GM18909 (cell line): ENCODE measurements at regions not wholly inside any gene's neighbourhood (a gene's known extent, or its start where the extent isn't known, plus 50 kb on each side); places are given as distances from the start of the nearest gene placed in this dataset.

Source experiments
- ATAC-seq: cut with Tn5 transposase; IDR thresholded peaks from one replicate; pipeline ENCODE4 v1.9.1; 2021; ENCODE audit warnings: mild to moderate bottlenecking; ENCODE audit not compliant: unreplicated experiment, poor library complexity

DNA sequence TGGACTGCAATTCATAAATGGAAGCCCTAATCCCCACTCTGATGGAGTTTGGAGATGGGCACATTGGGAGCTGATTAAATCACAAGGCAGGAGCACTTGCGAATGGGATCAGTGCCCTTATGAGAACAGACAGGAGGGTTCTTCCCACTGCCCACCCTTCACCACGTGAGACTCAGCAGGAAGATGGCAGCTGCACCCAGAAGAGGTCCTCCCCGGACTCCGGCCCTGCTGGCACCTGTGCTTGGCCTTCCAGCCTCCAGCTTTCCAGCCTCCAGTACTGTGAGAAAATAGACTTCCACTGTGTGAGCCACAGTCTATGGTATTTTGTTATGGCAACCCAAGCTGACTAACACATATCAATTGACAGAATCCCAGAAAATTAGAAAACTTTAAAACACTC lies 267.6 kb upstream of the SALL3 start:
- ATAC-seq, result no peak

DNA sequence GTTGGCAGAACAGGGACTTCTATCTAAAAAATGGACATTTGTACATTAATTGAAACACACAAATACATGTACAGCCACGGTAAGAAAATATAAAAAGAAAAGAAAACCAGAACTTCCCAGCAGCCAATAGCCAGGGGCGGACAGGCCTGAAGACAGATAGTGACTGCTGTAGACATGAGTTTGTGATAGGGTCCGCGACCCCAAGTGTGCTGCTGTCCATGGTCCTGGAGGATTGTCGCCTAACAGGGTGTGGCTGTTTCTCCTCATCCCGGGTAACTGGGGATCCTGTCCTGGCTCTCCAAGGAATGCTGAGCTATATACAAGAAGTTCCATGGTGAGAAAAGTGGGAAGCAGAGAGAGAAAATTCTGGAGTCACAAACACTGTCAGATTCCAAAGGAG lies 266.5 kb upstream of the SALL3 start:
- no peak for ATAC-seq

DNA sequence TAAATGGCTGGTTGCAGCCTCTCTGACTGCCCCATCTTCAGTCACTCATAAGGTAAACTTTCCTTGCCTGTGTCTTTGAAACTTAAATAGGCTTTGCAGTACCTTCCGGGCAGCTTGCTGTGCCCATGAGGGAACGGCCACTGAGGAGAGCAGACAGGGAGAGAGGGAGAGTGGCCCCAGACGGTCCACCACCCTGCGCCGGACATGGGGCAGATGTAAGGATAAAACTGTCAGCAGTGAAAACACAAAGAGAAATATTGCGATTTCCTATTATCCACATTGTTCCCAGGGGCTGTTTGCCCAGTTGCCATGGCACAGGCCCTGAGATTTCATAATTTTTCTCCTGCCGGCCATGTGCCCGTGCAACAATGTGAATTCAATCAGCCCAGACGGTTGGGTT lies 265.9 kb upstream of the SALL3 start:
- ATAC-seq, result no peak

DNA sequence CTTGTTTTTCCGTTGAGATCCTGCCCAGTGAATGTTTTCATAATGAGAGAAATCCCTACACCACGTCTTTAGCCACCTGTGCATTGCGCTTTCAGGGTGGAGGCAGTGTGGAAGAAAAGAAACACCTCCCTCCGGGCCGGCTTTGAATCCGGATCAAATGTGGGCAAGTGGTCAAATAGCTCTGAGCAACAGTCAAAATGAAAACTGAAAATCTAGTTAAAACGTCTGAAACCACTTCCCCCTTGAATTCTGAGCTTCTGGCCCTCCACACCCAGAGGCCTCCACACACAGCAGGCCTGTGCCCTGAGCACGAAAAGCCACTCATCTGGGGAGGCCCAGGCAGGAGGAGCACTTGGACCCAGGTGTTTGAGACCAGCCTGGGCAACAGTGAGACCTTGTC lies 263.6 kb upstream of the SALL3 start:
- no peak for ATAC-seq

DNA sequence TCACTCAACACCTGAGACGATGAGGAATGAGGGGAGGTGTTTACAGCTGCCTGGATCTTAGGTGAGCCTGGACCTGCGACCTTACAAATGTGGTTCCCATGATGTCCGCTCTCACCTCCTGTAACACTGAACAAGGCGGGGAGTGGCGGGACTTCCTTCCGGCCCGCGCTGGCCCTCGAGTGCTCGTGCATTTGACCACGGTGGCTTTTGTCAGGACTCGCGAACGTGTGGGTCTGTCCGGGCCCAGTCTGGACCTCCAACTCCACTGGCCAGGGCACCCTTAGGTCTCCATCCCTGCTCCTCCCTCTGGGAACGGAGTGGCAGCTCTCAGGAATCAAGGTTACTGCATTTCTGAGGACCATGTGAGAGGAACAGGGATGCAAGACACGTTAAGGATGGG lies 263.0 kb upstream of the SALL3 start:
- no peak for ATAC-seq

DNA sequence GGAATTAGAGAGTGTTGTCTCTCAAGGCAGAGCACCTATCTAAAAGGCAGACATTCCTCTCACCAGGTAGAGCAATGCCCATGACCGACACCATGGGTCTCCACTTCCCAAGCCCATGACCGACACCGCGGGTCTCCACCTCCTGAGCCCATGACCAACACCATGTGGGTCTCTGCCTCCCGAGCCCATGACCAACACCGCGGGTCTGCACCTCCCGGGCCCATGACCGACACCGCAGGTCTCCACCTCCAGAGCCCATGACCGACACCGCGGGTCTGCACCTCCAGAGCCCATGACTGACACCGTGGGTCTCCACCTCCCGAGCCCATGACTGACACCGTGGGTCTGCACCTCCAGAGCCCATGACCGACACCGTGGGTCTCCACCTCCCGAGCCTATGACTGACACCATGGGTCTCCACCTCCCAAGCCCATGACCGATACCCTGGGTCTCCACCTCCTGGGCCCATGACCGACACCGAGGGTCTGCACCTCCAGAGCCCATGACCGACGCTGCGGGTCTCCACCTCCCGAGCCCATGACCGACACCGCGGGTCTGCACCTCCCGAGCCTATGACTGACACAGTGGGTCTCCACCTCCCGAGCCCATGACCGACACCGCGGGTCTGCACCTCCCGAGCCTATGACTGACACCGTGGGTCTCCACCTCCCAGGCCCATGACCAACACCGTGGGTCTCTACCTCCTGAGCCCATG lies 262.4 kb upstream of the SALL3 start:
- no peak for ATAC-seq

DNA sequence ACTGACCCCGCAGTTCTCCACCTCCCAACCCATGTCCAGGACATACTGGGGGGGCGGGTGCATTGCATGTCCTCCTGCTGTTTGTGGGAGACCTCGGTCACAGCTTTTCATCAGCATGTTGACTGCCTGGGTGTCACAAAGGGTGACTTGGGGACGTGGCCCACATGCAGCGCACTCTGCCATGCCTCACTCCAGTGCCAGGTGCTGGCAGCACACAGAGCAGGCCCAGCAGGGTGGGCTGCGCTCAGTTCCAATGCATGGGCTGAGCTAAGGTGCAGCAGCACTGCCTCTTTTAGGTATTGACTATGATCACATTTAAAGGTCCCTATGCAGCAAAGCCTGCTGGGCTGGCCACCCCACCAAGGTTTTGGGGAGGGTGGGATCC lies 261.9 kb upstream of the SALL3 start:
- no peak for ATAC-seq

DNA sequence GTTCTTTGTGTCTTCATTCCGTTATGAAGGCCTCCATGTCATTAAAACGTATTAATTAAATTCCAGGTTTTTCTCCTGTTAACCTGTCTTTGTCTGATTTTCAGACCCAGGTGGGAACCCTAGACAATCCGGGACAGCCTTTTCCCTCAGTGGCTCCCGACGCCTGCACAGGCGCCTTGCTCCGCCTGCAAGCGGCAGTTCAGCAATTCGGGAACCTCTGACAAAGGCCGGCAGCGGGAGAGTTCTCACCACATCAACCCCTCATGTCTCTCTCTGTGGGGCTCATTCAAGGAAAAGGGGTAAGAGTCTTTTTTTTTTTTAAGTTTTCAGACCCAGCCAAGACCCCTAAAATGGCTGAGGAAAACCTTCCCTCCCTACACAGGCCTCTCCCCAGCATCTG lies 259.8 kb upstream of the SALL3 start:
- no peak for ATAC-seq

DNA sequence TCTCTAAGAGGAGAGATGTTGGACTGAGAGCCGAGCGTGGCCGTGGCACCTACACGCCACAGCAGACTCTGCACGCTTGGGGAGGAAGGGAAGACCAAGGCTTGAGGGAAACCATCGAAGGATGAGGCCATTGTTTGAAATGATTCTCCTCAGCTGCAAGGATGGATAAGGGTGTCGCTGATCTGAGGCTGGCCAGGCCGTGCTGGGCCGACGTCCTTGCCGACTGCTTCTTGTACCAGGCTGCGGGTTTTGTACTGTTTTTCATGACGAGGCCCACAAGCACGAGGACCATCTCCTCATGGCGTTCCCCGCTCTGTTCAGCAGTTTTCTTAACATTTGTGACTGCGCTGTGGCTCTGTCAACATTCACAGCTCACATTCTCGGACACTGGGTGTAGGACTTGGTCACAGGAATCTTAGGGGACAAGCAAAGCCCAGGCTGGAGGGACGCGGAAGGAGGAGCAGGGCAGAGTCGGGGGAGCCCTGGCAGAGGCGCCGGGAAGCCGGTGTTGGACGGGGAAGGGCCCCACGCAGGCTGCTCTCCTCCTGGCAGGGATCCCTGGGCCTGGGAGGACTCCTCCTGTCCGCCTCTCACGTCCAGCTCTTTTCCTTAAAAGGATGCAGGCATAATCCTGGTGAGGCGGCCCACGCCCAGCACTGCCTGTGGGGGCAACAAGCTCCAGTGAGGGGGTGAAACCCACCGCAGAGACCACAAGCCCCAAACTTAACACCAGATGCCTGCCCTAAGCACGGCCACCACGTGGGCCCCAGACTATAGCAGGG lies 259.0 kb upstream of the SALL3 start:
- no peak for ATAC-seq

DNA sequence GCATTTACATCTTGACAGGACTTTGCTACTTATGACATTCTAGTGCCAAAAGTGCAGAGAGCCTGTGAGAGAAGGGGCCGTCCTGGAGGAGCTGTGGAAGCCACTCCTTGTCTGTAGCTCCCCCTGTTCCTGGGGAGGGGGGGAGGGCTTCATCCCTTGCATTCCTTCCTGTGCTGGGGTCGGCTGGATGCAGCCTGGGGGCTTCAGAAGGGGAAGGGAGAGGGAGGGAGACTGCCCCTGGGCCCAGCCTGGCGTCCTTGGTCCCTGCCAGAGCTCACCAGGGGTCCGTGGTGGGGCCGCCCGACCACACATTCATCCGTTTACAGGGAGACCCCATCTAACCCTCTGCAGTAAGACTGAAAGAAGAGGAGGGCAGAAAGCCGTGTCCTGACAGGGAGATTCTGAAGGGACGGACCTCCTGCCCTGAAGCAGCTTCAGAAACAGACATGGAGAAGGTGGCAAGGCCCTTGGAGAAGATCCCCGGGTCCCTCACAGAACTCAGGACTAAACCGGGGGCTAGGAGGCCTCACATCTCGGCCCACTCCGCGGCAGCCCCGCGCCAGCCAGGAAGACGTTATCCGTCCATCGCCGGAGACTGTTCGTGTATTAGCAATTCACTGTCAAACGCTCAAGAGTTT lies 258.3 kb upstream of the SALL3 start:
- ATAC-seq, result no peak

DNA sequence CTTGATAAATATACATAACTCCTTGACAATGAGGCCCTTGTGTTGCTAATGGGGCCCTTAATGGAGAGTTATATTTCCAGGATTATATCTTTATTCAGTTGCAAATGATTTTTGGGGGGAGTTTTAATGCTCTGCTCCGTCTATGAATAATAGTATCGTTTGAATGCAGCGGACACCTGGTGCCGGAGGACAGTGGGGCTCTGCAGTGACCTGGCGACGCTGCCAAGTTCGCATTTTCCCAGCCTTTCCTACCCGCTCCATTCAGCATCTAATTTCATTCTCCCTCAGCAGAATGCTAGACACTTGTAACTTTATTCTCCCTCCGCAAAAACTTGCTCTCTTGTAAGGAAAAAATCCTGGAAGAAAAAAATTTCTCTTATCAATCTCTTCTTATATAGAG lies 257.6 kb upstream of the SALL3 start:
- no peak for ATAC-seq

DNA sequence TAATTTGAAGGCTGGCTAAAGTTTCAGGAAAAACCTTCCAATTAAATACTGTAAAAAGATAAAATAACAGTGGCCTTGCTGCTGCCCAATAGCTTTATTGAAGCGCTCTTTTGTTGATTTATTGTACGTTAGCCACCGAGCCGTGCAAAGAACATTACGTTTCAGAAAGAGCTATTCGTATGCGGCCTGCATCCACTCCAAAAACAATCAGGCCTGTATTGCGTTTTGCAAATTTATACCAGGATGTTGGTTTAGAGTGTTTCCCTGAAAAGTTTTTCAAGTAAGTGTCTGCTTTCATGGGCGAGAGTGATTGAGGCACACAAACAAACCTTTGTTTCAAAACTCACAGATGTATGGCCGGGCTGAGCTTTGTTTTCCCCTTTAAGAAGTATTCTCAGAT lies 257.2 kb upstream of the SALL3 start:
- ATAC-seq, result no peak

DNA sequence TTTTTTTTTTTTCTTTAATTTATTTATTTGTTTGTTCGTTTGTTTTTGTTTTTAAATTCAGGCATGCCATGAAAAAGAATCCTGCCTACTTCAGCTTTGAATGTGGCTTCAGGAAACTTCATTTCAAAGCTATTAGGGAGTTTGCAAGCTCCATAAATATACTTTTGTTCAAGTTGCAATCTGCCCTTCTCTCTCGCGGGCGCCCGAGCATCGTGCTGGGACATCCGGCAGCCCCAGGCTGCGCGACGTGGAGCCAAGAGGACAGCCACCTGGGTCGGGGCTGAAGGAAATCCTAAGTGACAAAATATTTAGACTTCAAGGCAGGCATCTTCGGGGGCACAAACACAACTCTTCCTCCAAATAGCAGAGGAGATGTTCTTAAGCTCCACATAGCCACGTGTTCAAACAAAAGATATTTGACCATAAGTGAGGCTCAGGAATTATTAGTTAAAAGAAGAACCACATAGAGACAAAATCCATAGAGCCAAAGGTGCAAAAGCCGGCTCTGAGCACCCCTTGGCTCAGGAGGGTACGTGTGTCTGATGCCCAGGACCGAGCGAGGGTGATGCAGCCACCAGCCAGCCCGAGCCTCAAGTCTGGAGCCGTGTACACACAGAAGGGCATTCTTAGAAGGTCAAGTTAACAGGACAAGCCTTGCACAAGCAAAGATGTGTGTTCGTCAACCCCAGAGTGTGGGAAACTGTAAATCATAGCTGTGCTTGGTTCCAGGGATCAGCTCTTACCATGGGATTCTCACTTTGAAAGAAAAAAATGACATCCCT lies 256.5 kb upstream of the SALL3 start:
- no peak for ATAC-seq

DNA sequence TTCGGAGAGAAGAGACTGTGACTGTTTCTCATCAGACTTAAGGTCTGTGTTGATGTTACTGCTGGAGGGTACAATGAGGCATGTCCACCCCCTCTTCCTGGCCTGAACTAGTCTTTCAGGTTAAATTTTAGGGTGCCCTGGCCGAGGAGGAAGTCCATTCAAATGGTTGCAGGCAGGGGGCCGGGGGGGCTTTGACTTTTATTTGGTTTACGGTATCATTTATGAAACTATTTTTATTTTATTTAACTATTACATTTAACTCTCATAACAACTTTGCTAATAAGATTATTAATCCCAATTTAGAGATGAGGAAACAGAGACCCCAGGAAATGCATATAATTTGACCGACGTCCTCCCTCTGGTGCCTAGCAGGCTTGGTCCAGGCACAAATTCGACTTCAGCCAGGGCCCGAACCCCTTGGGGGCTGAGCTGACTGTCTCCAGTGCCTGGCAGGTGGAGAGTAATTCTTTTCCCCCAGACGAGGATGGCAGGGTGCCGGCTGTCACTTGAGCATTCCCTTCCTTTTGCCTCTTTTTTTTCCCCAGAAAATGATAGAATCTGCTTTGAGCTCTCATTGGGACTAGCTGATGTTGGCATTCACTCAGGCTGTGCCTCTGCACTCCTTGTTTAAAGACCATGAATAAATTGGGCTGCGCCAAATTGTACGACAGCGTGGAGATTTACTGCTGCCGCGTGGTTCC lies 255.3 kb upstream of the SALL3 start:
- ATAC-seq, result no peak

DNA sequence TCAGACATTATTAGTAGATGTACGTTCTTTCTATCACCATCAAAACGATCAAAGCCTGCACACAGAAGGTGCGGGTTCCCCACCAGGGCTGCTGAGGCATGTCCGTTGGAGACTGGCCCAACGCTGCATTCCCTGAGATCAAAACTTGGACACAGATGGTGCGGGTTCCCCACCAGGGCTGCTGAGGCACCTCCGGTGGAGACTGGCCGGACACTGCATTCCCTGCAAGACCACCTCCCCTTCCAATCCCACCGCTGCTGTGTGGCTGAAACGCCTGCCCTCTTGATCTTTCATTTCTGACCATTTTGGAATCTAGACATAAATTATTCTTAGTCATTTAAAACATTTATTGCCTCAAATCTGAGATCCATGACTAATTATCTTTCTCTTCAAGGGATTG lies 254.2 kb upstream of the SALL3 start:
- ATAC-seq, result no peak

DNA sequence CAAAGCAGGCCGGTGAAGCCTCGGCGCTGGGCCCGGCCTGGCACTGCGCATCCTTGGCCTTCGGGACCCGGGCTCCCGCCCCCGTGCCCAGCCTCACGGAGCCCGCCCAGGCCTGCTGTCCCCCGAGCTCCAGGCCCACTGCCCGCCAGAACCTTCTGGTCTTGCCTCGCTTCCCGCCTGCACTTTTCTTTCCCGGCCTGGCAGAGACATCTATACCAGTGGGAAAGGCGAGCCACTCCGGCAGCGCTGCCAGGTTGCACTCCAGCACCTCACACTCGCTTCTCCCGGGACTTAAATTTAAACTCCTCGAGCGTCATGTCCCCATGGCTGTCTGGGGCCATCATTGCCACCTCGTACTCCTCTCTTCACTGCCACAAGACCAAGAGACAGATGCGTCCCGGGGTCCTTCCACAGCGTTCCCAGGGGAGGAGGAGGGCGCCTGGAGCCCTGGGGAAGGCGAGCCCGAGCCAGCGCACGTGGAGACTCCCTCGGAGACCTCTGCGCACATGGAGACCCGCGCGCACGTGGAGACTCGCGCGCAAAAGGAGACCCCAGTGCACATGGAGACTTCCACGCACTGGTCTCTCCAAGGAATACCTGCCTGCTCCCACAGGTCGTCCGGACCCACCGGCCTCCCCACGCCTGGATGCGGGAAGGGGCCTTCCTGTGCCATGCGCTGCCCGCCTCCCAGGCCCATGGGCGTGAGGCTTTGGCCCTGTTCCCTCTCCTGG lies 253.1 kb upstream of the SALL3 start:
- no peak for ATAC-seq

DNA sequence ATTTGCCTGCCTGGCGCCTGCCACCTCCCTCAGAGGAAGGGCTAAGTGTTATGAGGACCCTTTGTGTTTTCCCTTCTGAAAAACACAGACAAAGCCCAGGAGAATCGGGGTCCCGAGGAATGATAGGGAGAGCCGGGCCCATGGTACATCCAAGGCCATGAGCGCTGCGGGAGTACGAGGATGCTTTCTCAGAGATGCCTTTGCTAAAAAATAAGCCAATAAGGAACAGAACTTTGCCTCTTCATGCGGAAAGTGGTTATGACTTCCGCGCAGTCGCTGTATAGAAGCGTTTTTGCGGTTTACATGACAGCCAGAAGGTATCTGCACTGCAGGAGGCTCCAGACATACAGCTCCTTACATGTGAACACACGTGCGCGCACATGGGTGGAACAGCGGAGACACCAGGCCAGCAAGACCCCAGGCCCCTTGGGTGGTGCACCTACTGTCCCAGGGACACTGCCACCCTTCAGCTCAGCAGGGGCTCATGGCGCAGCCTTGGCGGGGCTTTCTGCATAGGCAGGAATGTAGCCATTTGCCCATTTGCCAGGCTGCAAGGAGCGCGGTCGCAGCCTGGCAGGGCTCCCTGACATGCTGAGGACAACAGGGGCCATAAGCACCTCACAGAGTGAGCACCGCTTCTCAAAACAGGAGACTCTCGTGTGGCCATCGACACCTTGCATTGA lies 252.4 kb upstream of the SALL3 start:
- ATAC-seq, result no peak

DNA sequence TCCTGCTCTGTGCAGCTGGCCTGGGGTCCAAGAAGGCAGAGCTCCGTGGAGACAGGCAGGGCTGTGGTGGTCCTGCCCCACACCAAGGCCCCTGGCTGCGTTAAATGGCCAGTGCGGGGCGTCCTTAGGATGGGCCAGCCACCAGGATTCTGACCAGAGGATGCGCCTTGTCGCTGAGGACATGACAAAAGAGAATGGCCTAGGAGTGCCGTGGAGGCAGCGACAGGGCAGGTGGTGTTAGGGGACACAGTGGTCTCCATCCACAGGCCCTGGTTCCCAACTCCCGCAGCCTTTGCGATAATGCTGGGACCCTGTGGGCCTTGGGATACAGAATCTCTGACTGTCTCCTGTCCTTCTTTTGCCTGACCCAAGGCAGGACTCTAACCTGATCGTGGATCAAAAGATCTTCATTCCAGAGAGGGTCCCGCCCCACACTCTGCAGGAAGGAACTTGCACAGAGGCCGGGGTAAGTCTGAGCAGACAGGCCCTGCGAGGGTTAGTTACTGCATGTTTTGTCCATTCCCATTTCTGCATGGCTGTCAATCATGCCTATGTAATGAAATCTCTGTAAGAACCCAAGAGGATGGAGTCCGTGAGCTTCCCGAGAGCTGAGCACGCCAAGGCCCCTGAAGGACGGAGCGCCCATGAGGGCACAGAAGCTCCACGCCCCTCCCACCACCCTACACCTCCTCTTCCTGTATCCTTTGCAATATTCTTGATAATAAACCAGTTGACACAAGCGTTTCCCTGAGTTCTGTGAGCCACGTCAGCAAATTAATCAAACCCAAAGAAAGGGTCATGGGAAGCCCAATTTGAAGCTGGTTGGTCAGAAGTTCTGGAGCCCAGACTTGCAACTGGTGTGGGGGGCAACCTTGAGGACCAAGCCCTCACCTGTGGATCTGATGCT lies 251.5 kb upstream of the SALL3 start:
- no peak for ATAC-seq
